H9 (cell line): ENCODE measurements at regions not wholly inside any gene's neighbourhood (a gene's known extent, or its start where the extent isn't known, plus 50 kb on each side); places are given as distances from the start of the nearest gene placed in this dataset.

Experiments
- DNase-seq: peaks from one replicate; pipeline ENCODE4 v3.0.0-alpha.2; 2017
- H2AFZ ChIP-seq: one replicate; pipeline ENCODE4 v1.6.1; 2013; ENCODE audit warnings: mild to moderate bottlenecking, low read length, control low read depth, moderate library complexity
- H2AK5ac ChIP-seq: 2 replicates; pipeline ENCODE4 v1.6.1; 2013; ENCODE audit warnings: low read length, control low read depth, mixed read lengths; ENCODE audit not compliant: insufficient read length
- H2BK120ac ChIP-seq: one replicate; pipeline ENCODE4 v1.6.1; 2013; ENCODE audit warnings: low read depth, mild to moderate bottlenecking, low read length, control low read depth, inconsistent platforms; ENCODE audit not compliant: poor library complexity, severe bottlenecking
- H2BK12ac ChIP-seq: 2 replicates; pipeline ENCODE4 v1.6.1; 2013; ENCODE audit warnings: low read length, control low read depth, mixed read lengths, low read depth; ENCODE audit not compliant: insufficient read length
- H2BK15ac ChIP-seq: 2 replicates; pipeline ENCODE4 v1.6.1; 2013; ENCODE audit warnings: low read depth, low read length, control low read depth
- H2BK20ac ChIP-seq: one replicate; pipeline ENCODE4 v1.6.1; 2013; ENCODE audit warnings: low read depth, mild to moderate bottlenecking, low read length, control low read depth, inconsistent platforms; ENCODE audit not compliant: poor library complexity, severe bottlenecking
- H2BK5ac ChIP-seq: 2 replicates; pipeline ENCODE4 v1.6.1; 2013; ENCODE audit warnings: low read length, control low read depth, mixed read lengths; ENCODE audit not compliant: insufficient read length
- H3K14ac ChIP-seq: 2 replicates; pipeline ENCODE4 v1.6.1; 2013; ENCODE audit warnings: low read length, control low read depth; ENCODE audit not compliant: insufficient read depth
- H3K18ac ChIP-seq: 2 replicates; pipeline ENCODE4 v1.6.1; 2013; ENCODE audit warnings: low read depth, mild to moderate bottlenecking, mixed read lengths, low read length, control low read depth; ENCODE audit not compliant: insufficient read length
- H3K23ac ChIP-seq: 2 replicates; pipeline ENCODE4 v1.6.1; 2013; ENCODE audit warnings: low read length, control low read depth, mixed read lengths, low read depth; ENCODE audit not compliant: insufficient read length
- H3K23me2 ChIP-seq: 2 replicates; pipeline ENCODE4 v1.6.1; 2013; ENCODE audit warnings: low read depth, mild to moderate bottlenecking, mixed read lengths, low read length, control low read depth; ENCODE audit not compliant: insufficient read length, poor library complexity, severe bottlenecking
- H3K27ac ChIP-seq: 2 replicates; pipeline ENCODE4 v1.5.1; 2013; ENCODE audit warnings: low read length, control low read depth, mixed read lengths, low read depth; ENCODE audit not compliant: insufficient read length
- H3K27me3 ChIP-seq: 2 replicates; pipeline ENCODE4 v1.6.1; 2013; ENCODE audit warnings: low read length, control low read depth, inconsistent platforms; ENCODE audit not compliant: insufficient read depth
- H3K4ac ChIP-seq: 2 replicates; pipeline ENCODE4 v1.6.1; 2013; ENCODE audit warnings: low read depth, mild to moderate bottlenecking, control low read depth, inconsistent platforms, low read length, moderate library complexity
- H3K4me1 ChIP-seq: 2 replicates; pipeline ENCODE4 v1.6.1; 2013; ENCODE audit warnings: low read length, control low read depth, inconsistent platforms; ENCODE audit not compliant: insufficient read depth
- H3K4me2 ChIP-seq: 2 replicates; pipeline ENCODE4 v1.6.1; 2013; ENCODE audit warnings: low read length, control low read depth, mixed read lengths; ENCODE audit not compliant: insufficient read length, insufficient read depth
- H3K56ac ChIP-seq: 2 replicates; pipeline ENCODE4 v1.6.1; 2013; ENCODE audit warnings: low read depth, mild to moderate bottlenecking, mixed read lengths, low read length, control low read depth; ENCODE audit not compliant: insufficient read length
- H3K79me1 ChIP-seq: 2 replicates; pipeline ENCODE4 v1.6.1; 2013; ENCODE audit warnings: low read depth, mild to moderate bottlenecking, moderate library complexity, low read length, control low read depth, inconsistent platforms; ENCODE audit not compliant: insufficient read depth, poor library complexity, severe bottlenecking
- H3K79me2 ChIP-seq: 2 replicates; pipeline ENCODE4 v1.6.1; 2013; ENCODE audit warnings: low read length, control low read depth, inconsistent platforms; ENCODE audit not compliant: insufficient read depth
- H3K9ac ChIP-seq: 2 replicates; pipeline ENCODE4 v1.6.1; 2013; ENCODE audit warnings: low read length, control low read depth, mixed read lengths; ENCODE audit not compliant: insufficient read length; ENCODE audit errors: extremely low read depth
- H3K9me3 ChIP-seq: one replicate; pipeline ENCODE4 v1.6.1; 2013; ENCODE audit warnings: low read depth, low read length, inconsistent platforms; ENCODE audit not compliant: control insufficient read depth
- H3T11ph ChIP-seq: one replicate; pipeline ENCODE4 v1.6.1; 2013; ENCODE audit warnings: mild to moderate bottlenecking, low read length, control low read depth, inconsistent platforms
- H4K20me1 ChIP-seq: one replicate; pipeline ENCODE4 v1.6.1; 2013; ENCODE audit not compliant: control insufficient read depth, insufficient read length, insufficient read depth
- H4K5ac ChIP-seq: 2 replicates; pipeline ENCODE4 v1.6.1; 2013; ENCODE audit warnings: low read depth, mild to moderate bottlenecking, mixed read lengths, low read length, control low read depth; ENCODE audit not compliant: insufficient read length
- H4K8ac ChIP-seq: replicated peaks from 2 replicates; pipeline ENCODE4 v1.6.1; 2013; ENCODE audit warnings: low read length, control low read depth, mixed read lengths, low read depth; ENCODE audit not compliant: insufficient read length
- H4K91ac ChIP-seq: 2 replicates; pipeline ENCODE4 v1.6.1; 2013; ENCODE audit warnings: low read depth, mild to moderate bottlenecking, moderate library complexity, mixed read lengths, low read length, control low read depth; ENCODE audit not compliant: insufficient read length
- H3K27ac Mint-ChIP-seq, 3 experiments: 2 replicates in 2 of 3; 3 replicates in 1 of 3; pipeline ENCODE4 v1.8.0; 2020 to 2021; ENCODE audit warnings: mixed read lengths in 3 of 3, mild to moderate bottlenecking in 1 of 3, moderate library complexity in 1 of 3
- H3K27me3 Mint-ChIP-seq: 2 replicates; pipeline ENCODE4 v1.8.0; 2021; ENCODE audit warnings: low read depth, mild to moderate bottlenecking, moderate library complexity, mixed read lengths
- H3K36me3 Mint-ChIP-seq, 3 experiments: 2 replicates in 2 of 3; 3 replicates in 1 of 3; pipeline ENCODE4 v1.8.0; 2020 to 2021; ENCODE audit warnings: low read depth in 3 of 3, mixed read lengths in 3 of 3; ENCODE audit not compliant: insufficient read depth in 1 of 3
- H3K4me1 Mint-ChIP-seq, 2 experiments: 2 replicates each; pipeline ENCODE4 v1.8.0; 2020; ENCODE audit warnings: mixed read lengths in 2 of 2
- H3K4me3 Mint-ChIP-seq, 2 experiments: 2 replicates in 1 of 2; 3 replicates in 1 of 2; pipeline ENCODE4 v1.8.0; 2020 to 2021; ENCODE audit warnings: mild to moderate bottlenecking in 2 of 2, mixed read lengths in 2 of 2, moderate library complexity in 1 of 2
- H3K9me3 Mint-ChIP-seq, 2 experiments: 2 replicates in 1 of 2; 3 replicates in 1 of 2; pipeline ENCODE4 v1.8.0; 2020; ENCODE audit warnings: mild to moderate bottlenecking in 2 of 2, mixed read lengths in 2 of 2, moderate library complexity in 1 of 2
- CTCF ChIP-seq: fragments of 200-600 bp; sonication (generic); conservative IDR thresholded peaks from 3 replicates; pipeline ENCODE4 v1.8.0; 2021; ENCODE audit warnings: antibody characterized with exemption, mild to moderate bottlenecking
- WGBS: extraction: QIAGEN DNeasy Blood & Tissue Kit; methylation state at CpG from one replicate; pipeline ENCODE4 v1.1.7; 2013; ENCODE audit warnings: missing lambda C conversion rate, low lambda C conversion rate, mixed read lengths; ENCODE audit not compliant: insufficient read length; ENCODE audit errors: extremely low coverage; 5-methylcytosine and 5-hydroxymethylcytosine counted together

- H4K8ac ChIP-seq, result no peak overlapping the region
- H3K56ac ChIP-seq, result no peak overlapping the region
- H2AK5ac ChIP-seq, result no peak overlapping the region
- no peak overlapping the region for H3K18ac ChIP-seq
- no peak overlapping the region for H3T11ph ChIP-seq
- no peaks in the 10 kb centered on the region for H3K36me3 Mint-ChIP-seq
- H2BK5ac ChIP-seq, result no peak overlapping the region
- no peak for DNase-seq
- no peaks in the 10 kb centered on the region for H4K20me1 ChIP-seq
- H3K9me3 Mint-ChIP-seq, result no peaks in the 10 kb centered on the region
- no peak overlapping the region for H3K4ac ChIP-seq
- no peak for TF ChIP-seq CTCF
- no peak overlapping the region for H3K4me2 ChIP-seq
- H3K23ac ChIP-seq, result no peak overlapping the region
- H3K27me3 Mint-ChIP-seq, result no peaks in the 10 kb centered on the region
- no peak overlapping the region for H2BK12ac ChIP-seq
- no peaks in the 10 kb centered on the region for H3K79me1 ChIP-seq
- no peak overlapping the region for H3K9ac ChIP-seq
- H3K4me3 Mint-ChIP-seq, result no peak overlapping the region
- H3K23me2 ChIP-seq, result no peaks in the 10 kb centered on the region
- no peak overlapping the region for H2BK15ac ChIP-seq
- H3K9me3 ChIP-seq, result no peaks in the 10 kb centered on the region
- no peak overlapping the region for H4K91ac ChIP-seq
- H3K27ac ChIP-seq, result no peak overlapping the region
- no peak overlapping the region for H2BK120ac ChIP-seq
- H3K4me1 Mint-ChIP-seq, result no peaks in the 10 kb centered on the region
- H4K5ac ChIP-seq, result no peak overlapping the region
- H3K79me2 ChIP-seq, result no peaks in the 10 kb centered on the region
- H3K27ac Mint-ChIP-seq, result no peak overlapping the region
- H3K27me3 ChIP-seq, result no peaks in the 10 kb centered on the region
- no peak overlapping the region for H3K14ac ChIP-seq
- WGBS, result no CpG with 5 or more reads among the region's 2 CpGs
- H2AFZ ChIP-seq, result no peak overlapping the region
- H2BK20ac ChIP-seq, result no peak overlapping the region
- no peaks in the 10 kb centered on the region for H3K4me1 ChIP-seq
These were observed 186.0 kb upstream of the FAM241A start for GRCh38 chr4:111959222-111959621.
